ENCODE measurements at regions not wholly inside any gene's neighbourhood (a gene's known extent, or its start where the extent isn't known, plus 50 kb on each side); places are given as distances from the start of the nearest gene placed in this dataset.

DNA sequence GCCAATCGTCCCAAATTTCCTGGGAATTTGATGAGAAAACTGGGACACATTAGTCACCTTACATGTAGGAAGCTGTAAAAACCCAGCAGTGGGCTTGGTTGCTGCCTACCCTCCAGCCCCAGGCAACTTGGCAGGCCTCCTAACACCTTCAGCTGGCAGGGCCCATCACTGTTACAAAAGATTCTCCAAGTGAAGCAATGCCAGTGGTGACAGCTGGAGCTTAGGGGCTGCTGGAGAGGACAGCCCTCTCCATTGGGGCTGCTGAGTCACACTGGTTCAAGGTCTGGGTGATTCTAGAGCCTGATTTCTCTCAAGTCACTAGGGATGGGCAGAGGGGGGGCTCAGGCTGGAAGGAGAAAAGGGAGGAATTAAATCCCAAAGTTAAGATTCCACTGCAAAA lies 180.6 kb downstream of the COPRS start:
- TF ChIP-seq, protein P1, sequence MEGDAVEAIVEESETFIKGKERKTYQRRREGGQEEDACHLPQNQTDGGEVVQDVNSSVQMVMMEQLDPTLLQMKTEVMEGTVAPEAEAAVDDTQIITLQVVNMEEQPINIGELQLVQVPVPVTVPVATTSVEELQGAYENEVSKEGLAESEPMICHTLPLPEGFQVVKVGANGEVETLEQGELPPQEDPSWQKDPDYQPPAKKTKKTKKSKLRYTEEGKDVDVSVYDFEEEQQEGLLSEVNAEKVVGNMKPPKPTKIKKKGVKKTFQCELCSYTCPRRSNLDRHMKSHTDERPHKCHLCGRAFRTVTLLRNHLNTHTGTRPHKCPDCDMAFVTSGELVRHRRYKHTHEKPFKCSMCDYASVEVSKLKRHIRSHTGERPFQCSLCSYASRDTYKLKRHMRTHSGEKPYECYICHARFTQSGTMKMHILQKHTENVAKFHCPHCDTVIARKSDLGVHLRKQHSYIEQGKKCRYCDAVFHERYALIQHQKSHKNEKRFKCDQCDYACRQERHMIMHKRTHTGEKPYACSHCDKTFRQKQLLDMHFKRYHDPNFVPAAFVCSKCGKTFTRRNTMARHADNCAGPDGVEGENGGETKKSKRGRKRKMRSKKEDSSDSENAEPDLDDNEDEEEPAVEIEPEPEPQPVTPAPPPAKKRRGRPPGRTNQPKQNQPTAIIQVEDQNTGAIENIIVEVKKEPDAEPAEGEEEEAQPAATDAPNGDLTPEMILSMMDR (conservative IDR thresholded peaks at IDR 0.05; ENCODE audit: low read length) = no peak
- TF ChIP-seq EZH2phosphoT487 (IDR thresholded peaks at IDR 0.05; ENCODE audit: borderline replicate concordance, low read depth, low read length) = no peak
